ENCODE measurements at regions not wholly inside any gene's neighbourhood (a gene's known extent, or its start where the extent isn't known, plus 50 kb on each side); places are given as distances from the start of the nearest gene placed in this dataset.
"Not testable (repeated sequence)": the region's sequence is repeated elsewhere in the genome, so short reads cannot be mapped to it uniquely, and the experiment has no call there.

GRCh38 chr6:139758209-139758611 is 383.8 kb upstream of the CITED2 start:
- DNase-seq (ENCODE audit: low read depth) = no peak

- no peak for DNase-seq (ENCODE audit: low read depth)
Measured at GRCh38 chr6:139757784-139758183, 383.3 kb upstream of the CITED2 start.

GRCh38 chr6:139756381-139756780 is 381.9 kb upstream of the CITED2 start:
- no peak for DNase-seq (ENCODE audit: low read depth)

- DNase-seq (ENCODE audit: low read depth) = no peak
Measured at GRCh38 chr6:139754898-139755775, 380.7 kb upstream of the CITED2 start.

GRCh38 chr6:139753198-139753861 is 378.9 kb upstream of the CITED2 start:
- peak; percentile 71 for DNase-seq (ENCODE audit: low read depth)

GRCh38 chr6:139752086-139752485 is 377.6 kb upstream of the CITED2 start:
- no peak for DNase-seq (ENCODE audit: low read depth)

GRCh38 chr6:139751179-139751578 is 376.7 kb upstream of the CITED2 start:
- peak; percentile 85 for DNase-seq (ENCODE audit: low read depth)

- DNase-seq (ENCODE audit: low read depth) = peak; percentile 67
Measured at GRCh38 chr6:139748353-139749146, 374.1 kb upstream of the CITED2 start.

GRCh38 chr6:139747154-139747553 is 372.7 kb upstream of the CITED2 start:
- no peak for DNase-seq (ENCODE audit: low read depth)

- DNase-seq (ENCODE audit: low read depth) = no peak
Measured at GRCh38 chr6:139744891-139745290, 370.4 kb upstream of the CITED2 start.

- peak; percentile 82 for DNase-seq (ENCODE audit: low read depth)
Measured at GRCh38 chr6:139743664-139744437, 369.4 kb upstream of the CITED2 start.

GRCh38 chr6:139742671-139743070 is 368.2 kb upstream of the CITED2 start:
- DNase-seq (ENCODE audit: low read depth) = no peak

- no peak for DNase-seq (ENCODE audit: low read depth)
Measured at GRCh38 chr6:139738801-139739455, 364.5 kb upstream of the CITED2 start.

- no peak for DNase-seq (ENCODE audit: low read depth)
Measured at GRCh38 chr6:139736325-139736906, 362.0 kb upstream of the CITED2 start.

GRCh38 chr6:139732451-139732850 is 358.0 kb upstream of the CITED2 start:
- peak; percentile 62 for DNase-seq (ENCODE audit: low read depth)

GRCh38 chr6:139730340-139730974 is 356.0 kb upstream of the CITED2 start:
- no peak for DNase-seq (ENCODE audit: low read depth)

GRCh38 chr6:139728876-139729427 is 354.5 kb upstream of the CITED2 start:
- no peak for DNase-seq (ENCODE audit: low read depth)

GRCh38 chr6:139726272-139726671 is 351.8 kb upstream of the CITED2 start:
- DNase-seq (ENCODE audit: low read depth) = not testable (repeated sequence)

GRCh38 chr6:139722530-139722929 is 348.1 kb upstream of the CITED2 start:
- no peak for DNase-seq (ENCODE audit: low read depth)

- DNase-seq (ENCODE audit: low read depth) = no peak
Measured at GRCh38 chr6:139721954-139722353, 347.5 kb upstream of the CITED2 start.

All from RPMI7951 (cell line).